Liver (tissue), 3 donors: ENCODE measurements at regions not wholly inside any gene's neighbourhood (a gene's known extent, or its start where the extent isn't known, plus 50 kb on each side); places are given as distances from the start of the nearest gene placed in this dataset.

ENCODE experiments used
- GABPA ChIP-seq, 2 donors: IDR thresholded peaks in 1 of 2; conservative IDR thresholded peaks in 1 of 2; 2 replicates each; pipeline ENCODE4 v1.6.1; 2016; ENCODE audit warnings: antibody characterized with exemption in 2 of 2, mild to moderate bottlenecking in 1 of 2, moderate library complexity in 1 of 2
- HNF4A ChIP-seq, 2 donors: conservative IDR thresholded peaks; 2 replicates each; pipeline ENCODE4 v1.6.1; 2016; ENCODE audit warnings: antibody characterized with exemption in 2 of 2, mild to moderate bottlenecking in 2 of 2
- JUND ChIP-seq, 2 donors: IDR thresholded peaks; 2 replicates each; pipeline ENCODE4 v1.6.1; 2016; ENCODE audit warnings: antibody characterized with exemption in 2 of 2
- RAD21 ChIP-seq, 2 donors: IDR thresholded peaks; 2 replicates each; pipeline ENCODE4 v1.6.1; 2016; ENCODE audit warnings: antibody characterized with exemption in 2 of 2, mild to moderate bottlenecking in 2 of 2
- RXRA ChIP-seq, 2 donors: IDR thresholded peaks; 2 replicates each; pipeline ENCODE4 v1.6.1; 2017 to 2018; ENCODE audit warnings: antibody characterized with exemption in 2 of 2, mild to moderate bottlenecking in 1 of 2
- SP1 ChIP-seq: IDR thresholded peaks from 2 replicates; pipeline ENCODE4 v1.6.1; 2018; ENCODE audit warnings: antibody characterized with exemption, mild to moderate bottlenecking
- YY1 ChIP-seq: IDR thresholded peaks from 2 replicates; pipeline ENCODE4 v1.6.1; 2016; ENCODE audit warnings: antibody characterized with exemption, mild to moderate bottlenecking
- TF ChIP-seq, protein P1 (sequence below): fragments of 150-350 bp; IDR thresholded peaks from 2 replicates; pipeline ENCODE4 v1.5.1; 2017; ENCODE audit warnings: improper control_type of control experiment, low read depth, low read length; ENCODE audit not compliant: missing input control
- TF ChIP-seq, protein P2 (sequence below): IDR thresholded peaks from 2 replicates; pipeline ENCODE4 v1.6.1; 2016; ENCODE audit warnings: antibody characterized with exemption
- TF ChIP-seq, protein P3 (sequence below): IDR thresholded peaks from 2 replicates; pipeline ENCODE4 v1.6.1; 2016; ENCODE audit warnings: antibody characterized with exemption, mild to moderate bottlenecking
- TF ChIP-seq, protein P4 (sequence below): IDR thresholded peaks from 2 replicates; pipeline ENCODE4 v1.6.1; 2016; ENCODE audit warnings: antibody characterized with exemption
- donor health status: healthy.
- donor health status: healthy.

DNA sequence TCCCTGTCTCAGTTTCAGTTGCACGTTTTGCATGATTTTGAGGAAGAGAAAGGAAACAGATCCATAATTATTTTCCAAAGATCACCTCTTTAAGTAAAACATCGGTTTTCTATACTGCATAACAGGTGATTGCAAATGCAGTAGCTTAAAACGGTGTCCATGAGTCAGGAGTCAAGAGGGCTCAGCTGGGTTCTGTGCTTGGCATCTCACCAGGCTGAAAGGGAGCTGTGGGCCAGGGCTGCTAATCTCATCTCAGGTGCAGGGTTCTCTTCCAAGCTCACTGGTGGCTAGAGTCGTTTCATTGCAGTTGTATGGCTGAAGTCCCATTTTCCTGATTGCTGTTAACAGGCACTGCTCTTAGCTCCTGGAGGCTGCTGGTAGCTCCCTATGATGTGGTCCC lies 57.0 kb upstream of the PRKCQ start:
- TF ChIP-seq, protein P1, sequence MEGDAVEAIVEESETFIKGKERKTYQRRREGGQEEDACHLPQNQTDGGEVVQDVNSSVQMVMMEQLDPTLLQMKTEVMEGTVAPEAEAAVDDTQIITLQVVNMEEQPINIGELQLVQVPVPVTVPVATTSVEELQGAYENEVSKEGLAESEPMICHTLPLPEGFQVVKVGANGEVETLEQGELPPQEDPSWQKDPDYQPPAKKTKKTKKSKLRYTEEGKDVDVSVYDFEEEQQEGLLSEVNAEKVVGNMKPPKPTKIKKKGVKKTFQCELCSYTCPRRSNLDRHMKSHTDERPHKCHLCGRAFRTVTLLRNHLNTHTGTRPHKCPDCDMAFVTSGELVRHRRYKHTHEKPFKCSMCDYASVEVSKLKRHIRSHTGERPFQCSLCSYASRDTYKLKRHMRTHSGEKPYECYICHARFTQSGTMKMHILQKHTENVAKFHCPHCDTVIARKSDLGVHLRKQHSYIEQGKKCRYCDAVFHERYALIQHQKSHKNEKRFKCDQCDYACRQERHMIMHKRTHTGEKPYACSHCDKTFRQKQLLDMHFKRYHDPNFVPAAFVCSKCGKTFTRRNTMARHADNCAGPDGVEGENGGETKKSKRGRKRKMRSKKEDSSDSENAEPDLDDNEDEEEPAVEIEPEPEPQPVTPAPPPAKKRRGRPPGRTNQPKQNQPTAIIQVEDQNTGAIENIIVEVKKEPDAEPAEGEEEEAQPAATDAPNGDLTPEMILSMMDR: no peak
- TF ChIP-seq, protein P2, sequence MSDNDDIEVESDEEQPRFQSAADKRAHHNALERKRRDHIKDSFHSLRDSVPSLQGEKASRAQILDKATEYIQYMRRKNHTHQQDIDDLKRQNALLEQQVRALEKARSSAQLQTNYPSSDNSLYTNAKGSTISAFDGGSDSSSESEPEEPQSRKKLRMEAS: no peak
- TF ChIP-seq GABPA (IDR thresholded peaks at IDR 0.05 in 1 of 2, conservative IDR thresholded peaks at IDR 0.05 in 1 of 2) (no peak), RAD21 (IDR thresholded peaks at IDR 0.05) (no peak), SP1 (no peak), YY1 (no peak), HNF4A (conservative IDR thresholded peaks at IDR 0.05) (no peak), RXRA (IDR thresholded peaks at IDR 0.05) (no peak), JUND (IDR thresholded peaks at IDR 0.05) (no peak)
- TF ChIP-seq, protein P3, sequence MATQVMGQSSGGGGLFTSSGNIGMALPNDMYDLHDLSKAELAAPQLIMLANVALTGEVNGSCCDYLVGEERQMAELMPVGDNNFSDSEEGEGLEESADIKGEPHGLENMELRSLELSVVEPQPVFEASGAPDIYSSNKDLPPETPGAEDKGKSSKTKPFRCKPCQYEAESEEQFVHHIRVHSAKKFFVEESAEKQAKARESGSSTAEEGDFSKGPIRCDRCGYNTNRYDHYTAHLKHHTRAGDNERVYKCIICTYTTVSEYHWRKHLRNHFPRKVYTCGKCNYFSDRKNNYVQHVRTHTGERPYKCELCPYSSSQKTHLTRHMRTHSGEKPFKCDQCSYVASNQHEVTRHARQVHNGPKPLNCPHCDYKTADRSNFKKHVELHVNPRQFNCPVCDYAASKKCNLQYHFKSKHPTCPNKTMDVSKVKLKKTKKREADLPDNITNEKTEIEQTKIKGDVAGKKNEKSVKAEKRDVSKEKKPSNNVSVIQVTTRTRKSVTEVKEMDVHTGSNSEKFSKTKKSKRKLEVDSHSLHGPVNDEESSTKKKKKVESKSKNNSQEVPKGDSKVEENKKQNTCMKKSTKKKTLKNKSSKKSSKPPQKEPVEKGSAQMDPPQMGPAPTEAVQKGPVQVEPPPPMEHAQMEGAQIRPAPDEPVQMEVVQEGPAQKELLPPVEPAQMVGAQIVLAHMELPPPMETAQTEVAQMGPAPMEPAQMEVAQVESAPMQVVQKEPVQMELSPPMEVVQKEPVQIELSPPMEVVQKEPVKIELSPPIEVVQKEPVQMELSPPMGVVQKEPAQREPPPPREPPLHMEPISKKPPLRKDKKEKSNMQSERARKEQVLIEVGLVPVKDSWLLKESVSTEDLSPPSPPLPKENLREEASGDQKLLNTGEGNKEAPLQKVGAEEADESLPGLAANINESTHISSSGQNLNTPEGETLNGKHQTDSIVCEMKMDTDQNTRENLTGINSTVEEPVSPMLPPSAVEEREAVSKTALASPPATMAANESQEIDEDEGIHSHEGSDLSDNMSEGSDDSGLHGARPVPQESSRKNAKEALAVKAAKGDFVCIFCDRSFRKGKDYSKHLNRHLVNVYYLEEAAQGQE: no peak
- TF ChIP-seq, protein P4, sequence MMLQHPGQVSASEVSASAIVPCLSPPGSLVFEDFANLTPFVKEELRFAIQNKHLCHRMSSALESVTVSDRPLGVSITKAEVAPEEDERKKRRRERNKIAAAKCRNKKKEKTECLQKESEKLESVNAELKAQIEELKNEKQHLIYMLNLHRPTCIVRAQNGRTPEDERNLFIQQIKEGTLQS: no peak
